Fibroblast of lung (primary cell): ENCODE measurements at regions not wholly inside any gene's neighbourhood (a gene's known extent, or its start where the extent isn't known, plus 50 kb on each side); places are given as distances from the start of the nearest gene placed in this dataset.

Source experiments
- DNase-seq, 2 donors: peaks; one replicate each; pipeline versions ENCODE4 v3.0.0 to v3.0.0-alpha.2; 2010; ENCODE audit warnings: low read depth in 2 of 2
- H2AFZ ChIP-seq: 2 replicates; pipeline ENCODE4 v1.5.1; 2012; ENCODE audit warnings: low read length, control low read depth, inconsistent platforms
- H3K27ac ChIP-seq: 2 replicates; pipeline ENCODE4 v1.5.1; 2011; ENCODE audit warnings: low read length, control low read depth; ENCODE audit not compliant: insufficient read depth
- H3K27me3 ChIP-seq: 2 replicates; pipeline ENCODE4 v1.5.1; 2011; ENCODE audit warnings: mild to moderate bottlenecking, low read length; ENCODE audit not compliant: control insufficient read depth, insufficient read depth
- H3K36me3 ChIP-seq: 2 replicates; pipeline ENCODE4 v1.5.1; 2011; ENCODE audit warnings: low read length; ENCODE audit not compliant: control insufficient read depth, insufficient read depth
- H3K4me1 ChIP-seq: 2 replicates; pipeline ENCODE4 v1.5.1; 2011; ENCODE audit warnings: low read length; ENCODE audit not compliant: control insufficient read depth, insufficient read depth; ENCODE audit errors: extremely low read depth
- H3K4me2 ChIP-seq: 2 replicates; pipeline ENCODE4 v1.5.1; 2011; ENCODE audit warnings: low read length, control low read depth; ENCODE audit not compliant: insufficient read depth; ENCODE audit errors: extremely low read depth
- H3K4me3 ChIP-seq, 4 experiments: fragments of 200-600 bp in 1 of 4; sonication (generic) in 1 of 4; replicated peaks in 1 of 4; 2 replicates each; pipeline ENCODE4 v1.5.1; 2011 to 2016; ENCODE audit warnings: low read length in 4 of 4, low read depth in 3 of 4, mild to moderate bottlenecking in 3 of 4, control low read depth in 2 of 4, inconsistent platforms in 1 of 4, mixed read lengths in 1 of 4; ENCODE audit not compliant: insufficient read depth in 1 of 4; ENCODE audit errors: control extremely low read depth in 1 of 4
- H3K79me2 ChIP-seq: 2 replicates; pipeline ENCODE4 v1.5.1; 2012; ENCODE audit warnings: mild to moderate bottlenecking, low read length, inconsistent platforms; ENCODE audit not compliant: control insufficient read depth, insufficient read depth
- H3K9ac ChIP-seq: 2 replicates; pipeline ENCODE4 v1.5.1; 2011; ENCODE audit warnings: mild to moderate bottlenecking, low read length, control low read depth; ENCODE audit not compliant: insufficient read depth
- H3K9me3 ChIP-seq: 2 replicates; pipeline ENCODE4 v1.5.1; 2012; ENCODE audit warnings: low read depth, low read length; ENCODE audit not compliant: control insufficient read depth, insufficient read depth
- H4K20me1 ChIP-seq: 2 replicates; pipeline ENCODE4 v1.5.1; 2011; ENCODE audit warnings: low read length; ENCODE audit not compliant: control insufficient read depth, insufficient read depth; ENCODE audit errors: extremely low read depth
- CTCF ChIP-seq, 2 donors: IDR thresholded peaks in 1 of 2; conservative IDR thresholded peaks in 1 of 2; 1 replicate in 1 of 2; 2 replicates in 1 of 2; pipeline ENCODE4 v1.5.1; 2011 to 2012; ENCODE audit warnings: low read length in 2 of 2, control low read depth in 1 of 2, inconsistent platforms in 1 of 2, low read depth in 1 of 2, mild to moderate bottlenecking in 1 of 2
- EZH2 ChIP-seq: IDR thresholded peaks from 2 replicates; pipeline ENCODE4 v1.5.1; 2012; ENCODE audit warnings: low read length, control low read depth, mild to moderate bottlenecking; ENCODE audit errors: missing control alignments

GRCh38 chr21:35402061-35402460 lies 353.0 kb upstream of the RUNX1 start:
- Histone ChIP-seq H3K27ac (no peak overlapping the region), H2AFZ (no peak overlapping the region), H3K9me3 (no peaks in the 10 kb centered on the region), H4K20me1 (no peaks in the 10 kb centered on the region), H3K4me1 (peaks cover 4% of the 10 kb centered on the region), H3K4me2 (no peak overlapping the region), H3K4me3 (no peak overlapping the region), H3K79me2 (no peaks in the 10 kb centered on the region), H3K9ac (no peak overlapping the region), H3K36me3 (no peaks in the 10 kb centered on the region), H3K27me3 (no peaks in the 10 kb centered on the region)
- TF ChIP-seq CTCF (conservative IDR thresholded peaks at IDR 0.05 in 1 of 2, IDR thresholded peaks at IDR 0.05 in 1 of 2; ENCODE audit: low read depth in 1 of 2, low read length in 2 of 2), result no peak
- TF ChIP-seq EZH2, result no peak
- no peak for DNase-seq

- peaks cover 4% of the 10 kb centered on the region for H3K4me1 ChIP-seq
- no peak overlapping the region for H2AFZ ChIP-seq
- no peak overlapping the region for H3K27ac ChIP-seq
- H3K27me3 ChIP-seq, result no peaks in the 10 kb centered on the region
- no peak overlapping the region for H3K4me2 ChIP-seq
- no peak for TF ChIP-seq CTCF (conservative IDR thresholded peaks at IDR 0.05 in 1 of 2, IDR thresholded peaks at IDR 0.05 in 1 of 2; ENCODE audit: low read depth in 1 of 2, low read length in 2 of 2)
- TF ChIP-seq EZH2, result no peak
- H4K20me1 ChIP-seq, result no peaks in the 10 kb centered on the region
- no peaks in the 10 kb centered on the region for H3K79me2 ChIP-seq
- H3K4me3 ChIP-seq, result no peak overlapping the region
- H3K36me3 ChIP-seq, result no peaks in the 10 kb centered on the region
- peak in 1 of 2 donors; percentile 90 for DNase-seq
- no peaks in the 10 kb centered on the region for H3K9me3 ChIP-seq
- H3K9ac ChIP-seq, result no peak overlapping the region
These were observed 352.4 kb upstream of the RUNX1 start for GRCh38 chr21:35401476-35401875.

GRCh38 chr21:35400233-35400939 lies 351.3 kb upstream of the RUNX1 start:
- peak; percentile 26 to 56 for TF ChIP-seq CTCF (conservative IDR thresholded peaks at IDR 0.05 in 1 of 2, IDR thresholded peaks at IDR 0.05 in 1 of 2; ENCODE audit: low read depth in 1 of 2, low read length in 2 of 2)
- no peak for TF ChIP-seq EZH2
- no peak overlapping the region for H3K4me2 ChIP-seq
- no peak overlapping the region for H3K27ac ChIP-seq
- no peaks in the 10 kb centered on the region for H3K36me3 ChIP-seq
- no peak overlapping the region for H3K9ac ChIP-seq
- no peak overlapping the region for H2AFZ ChIP-seq
- no peaks in the 10 kb centered on the region for H3K27me3 ChIP-seq
- DNase-seq, result peak; percentile 71 to 85
- no peak overlapping the region for H3K4me3 ChIP-seq
- H4K20me1 ChIP-seq, result no peaks in the 10 kb centered on the region
- peaks cover 4% of the 10 kb centered on the region for H3K4me1 ChIP-seq
- no peaks in the 10 kb centered on the region for H3K9me3 ChIP-seq
- H3K79me2 ChIP-seq, result no peaks in the 10 kb centered on the region
